HG03280 (cell line): ENCODE measurements at regions not wholly inside any gene's neighbourhood (a gene's known extent, or its start where the extent isn't known, plus 50 kb on each side); places are given as distances from the start of the nearest gene placed in this dataset.
"Not testable (repeated sequence)": the region's sequence is repeated elsewhere in the genome, so short reads cannot be mapped to it uniquely, and the experiment has no call there.

Source experiments
- ATAC-seq: cut with Tn5 transposase; IDR thresholded peaks from one replicate; pipeline ENCODE4 v1.9.1; 2021; ENCODE audit warnings: mild to moderate bottlenecking, moderate library complexity; ENCODE audit not compliant: unreplicated experiment

DNA sequence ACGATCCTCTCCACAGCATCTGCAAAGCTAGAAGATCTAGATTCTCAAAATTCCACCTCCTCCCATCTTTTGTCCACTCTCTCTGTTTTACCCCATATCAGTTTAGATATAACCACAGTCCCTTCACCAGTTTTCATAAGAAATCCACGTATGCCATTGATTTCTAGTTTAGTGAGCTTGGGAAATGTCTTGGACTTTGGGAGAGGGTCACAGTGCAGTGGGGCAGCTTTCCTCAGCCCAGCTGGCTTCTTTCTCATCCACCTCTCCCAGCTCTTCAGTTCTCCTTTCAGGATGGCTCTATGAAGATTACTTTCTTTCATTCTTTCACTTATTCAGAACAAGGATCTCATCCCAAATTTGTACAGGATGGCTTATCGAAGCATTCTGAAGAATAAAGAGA lies 203.9 kb upstream of the ADCY2 start:
- no peak for ATAC-seq

DNA sequence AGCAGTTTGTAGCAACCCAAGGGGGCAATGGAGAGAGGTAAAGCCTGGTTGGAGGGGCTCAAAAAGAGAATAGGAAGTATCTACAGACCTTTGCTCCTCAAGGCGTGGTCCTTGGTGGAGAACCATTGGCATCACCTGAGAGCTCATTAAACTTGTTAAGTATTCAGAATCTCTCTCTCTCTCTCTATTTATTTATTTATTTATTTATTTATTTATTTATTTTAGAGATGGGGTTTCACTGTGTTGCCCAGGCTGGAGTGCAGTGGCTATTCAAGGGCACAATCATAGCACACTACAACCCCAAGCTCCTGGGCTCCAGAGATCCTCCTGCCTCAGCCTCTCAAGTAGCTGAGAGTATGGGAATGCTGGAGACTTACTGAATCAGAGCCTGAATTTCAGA lies 193.1 kb upstream of the ADCY2 start:
- no peak for ATAC-seq

DNA sequence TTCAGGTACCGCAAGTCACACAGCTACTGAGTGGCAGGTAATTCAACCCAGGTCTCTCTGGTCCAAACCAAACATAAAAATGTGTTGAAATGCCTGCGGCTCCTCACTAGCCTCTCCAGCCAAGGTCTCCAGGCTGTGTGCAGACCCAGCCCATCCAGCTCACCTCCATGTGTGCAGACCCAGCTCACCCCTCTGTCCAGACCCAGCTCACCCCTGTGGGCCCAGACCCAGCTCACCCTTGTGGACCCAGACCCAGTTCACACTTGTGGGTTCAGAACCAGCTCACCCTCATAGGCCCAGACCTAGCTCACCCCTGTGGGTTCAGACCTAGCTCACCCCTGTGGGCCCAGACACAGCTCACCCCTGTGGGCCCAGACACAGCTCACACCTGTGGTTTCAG lies 188.0 kb upstream of the ADCY2 start:
- no peak for ATAC-seq

DNA sequence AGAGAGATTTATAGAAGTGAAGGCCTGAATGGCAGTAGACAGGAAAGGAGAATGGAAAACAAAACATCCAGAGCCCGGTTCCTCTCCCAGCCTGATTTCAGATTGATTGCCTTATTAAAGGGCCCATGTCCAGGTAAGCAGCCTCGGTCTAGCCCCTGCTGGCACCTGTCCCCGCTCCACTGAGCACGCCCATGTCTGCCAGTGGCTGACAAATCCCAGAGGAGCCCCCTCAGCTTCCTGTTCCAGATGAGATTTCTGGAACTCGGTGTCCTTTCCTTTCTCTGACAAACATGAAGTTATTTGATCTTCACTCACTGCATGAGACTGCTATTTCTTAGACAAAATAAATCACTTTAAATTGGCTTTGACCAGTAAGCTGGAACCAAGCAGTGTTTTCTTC lies 187.0 kb upstream of the ADCY2 start:
- no peak for ATAC-seq

DNA sequence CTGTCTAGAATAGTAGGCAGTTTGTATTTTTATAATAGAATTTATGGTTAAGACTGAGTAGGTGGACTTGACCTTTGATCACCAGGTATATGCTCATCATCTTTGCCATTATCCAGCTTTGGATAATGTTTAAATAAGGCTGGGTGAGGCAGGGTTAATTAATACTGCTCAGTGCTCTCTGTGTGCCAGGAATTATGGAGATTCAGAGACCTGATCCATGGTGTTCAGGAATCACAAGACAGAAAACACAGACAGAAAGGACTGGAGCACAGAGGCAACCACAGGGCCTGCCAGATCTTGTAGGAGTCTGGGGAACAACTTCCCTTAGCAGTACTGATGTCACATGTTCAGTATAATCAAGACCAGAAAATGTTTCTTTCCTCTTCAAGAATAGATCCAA lies 186.3 kb upstream of the ADCY2 start:
- ATAC-seq, result no peak

DNA sequence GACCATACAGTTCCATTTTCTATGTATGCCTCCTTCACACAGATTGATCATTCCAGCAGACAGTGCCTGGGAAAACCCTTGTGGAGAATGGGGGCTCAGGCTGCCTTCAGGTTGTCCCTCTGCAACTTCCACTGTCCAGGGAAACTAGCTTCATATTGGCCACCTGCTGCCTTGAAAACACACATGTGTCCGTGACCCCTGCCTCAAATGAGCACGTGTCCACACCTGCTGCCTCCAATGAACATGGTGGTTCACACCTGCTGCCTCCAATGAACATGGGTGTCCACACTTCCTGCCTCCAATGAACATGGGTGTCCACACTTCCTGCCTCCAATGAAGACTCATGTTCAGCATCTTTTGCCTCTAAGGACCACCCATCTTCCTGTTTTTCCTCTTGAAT lies 185.4 kb upstream of the ADCY2 start:
- ATAC-seq, result no peak

DNA sequence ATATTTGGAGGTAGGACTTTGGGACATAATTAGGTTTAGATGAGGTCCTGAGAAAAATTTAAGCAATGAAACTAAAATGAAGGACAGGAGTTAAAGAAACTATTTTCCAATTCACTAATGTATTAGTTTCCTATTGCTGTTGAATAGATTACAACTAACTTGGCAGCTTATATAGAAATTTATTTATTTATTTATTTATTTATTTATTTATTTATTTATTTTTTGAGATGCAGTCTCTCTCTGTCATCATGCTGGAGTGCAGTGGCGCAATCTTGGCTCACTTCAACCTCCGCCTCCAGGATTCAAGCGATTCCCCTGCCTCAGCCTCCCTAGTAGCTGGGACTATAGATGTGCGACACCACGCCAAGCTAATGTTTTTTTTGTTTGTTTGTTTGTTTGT lies 182.4 kb upstream of the ADCY2 start:
- no peak for ATAC-seq

DNA sequence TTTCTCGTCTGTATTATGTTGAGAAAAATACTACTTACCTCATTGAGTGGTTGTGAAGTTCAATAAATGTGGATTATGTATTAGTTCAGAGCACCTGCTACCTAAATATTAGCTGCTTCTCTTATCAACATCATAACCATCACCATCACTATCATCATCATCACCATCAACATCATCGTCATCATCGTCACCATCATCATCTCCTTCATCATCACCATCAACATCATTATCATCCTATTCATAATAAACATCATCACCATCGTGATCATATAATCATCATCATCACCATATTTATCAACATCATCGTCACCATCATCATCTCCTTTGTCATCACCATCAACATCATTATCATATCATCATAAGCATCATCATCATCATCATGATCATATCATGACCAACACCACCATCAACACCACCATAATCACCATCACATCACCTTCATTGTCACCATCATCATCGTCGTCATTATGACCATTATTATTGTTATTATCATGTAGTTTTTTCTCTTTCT lies 181.0 kb upstream of the ADCY2 start:
- ATAC-seq, result no peak

DNA sequence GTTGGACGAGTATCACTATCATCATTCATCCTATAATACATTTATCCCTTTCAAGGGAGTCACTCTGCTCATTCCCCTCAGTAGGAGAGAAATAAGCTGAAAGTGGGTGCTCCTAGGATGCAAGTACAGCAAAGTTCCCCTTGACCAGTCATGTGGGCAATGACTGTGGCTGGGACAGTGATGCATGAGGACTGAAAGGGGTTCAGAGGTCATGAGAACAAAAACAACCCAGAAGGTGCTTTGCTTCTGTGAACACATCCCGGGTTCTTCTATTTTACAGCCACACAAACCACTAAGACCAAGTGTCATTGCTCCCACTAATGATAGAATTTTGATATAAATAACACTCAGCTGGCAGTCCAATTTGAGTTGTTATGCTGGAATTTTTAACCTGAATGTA lies 177.8 kb upstream of the ADCY2 start:
- ATAC-seq, result no peak

DNA sequence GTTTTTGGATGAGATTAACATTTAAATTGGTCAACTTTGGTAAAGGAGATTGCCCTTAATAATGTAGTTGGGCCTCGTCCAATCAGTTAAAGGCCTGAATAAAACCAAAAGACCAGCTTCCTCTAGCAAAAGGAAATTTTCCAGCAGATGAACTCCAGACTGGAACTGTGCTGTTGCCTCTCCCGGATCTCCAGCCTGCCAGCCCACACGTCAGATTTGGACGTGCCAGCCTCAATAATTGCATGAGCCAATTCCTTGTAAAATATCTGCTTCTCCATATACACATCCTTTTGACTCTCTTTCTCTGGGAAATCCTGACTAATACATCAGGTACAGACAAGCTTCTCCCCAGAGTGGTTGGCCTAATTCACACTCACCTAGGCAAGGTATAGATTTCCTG lies 175.8 kb upstream of the ADCY2 start:
- ATAC-seq, result no peak

DNA sequence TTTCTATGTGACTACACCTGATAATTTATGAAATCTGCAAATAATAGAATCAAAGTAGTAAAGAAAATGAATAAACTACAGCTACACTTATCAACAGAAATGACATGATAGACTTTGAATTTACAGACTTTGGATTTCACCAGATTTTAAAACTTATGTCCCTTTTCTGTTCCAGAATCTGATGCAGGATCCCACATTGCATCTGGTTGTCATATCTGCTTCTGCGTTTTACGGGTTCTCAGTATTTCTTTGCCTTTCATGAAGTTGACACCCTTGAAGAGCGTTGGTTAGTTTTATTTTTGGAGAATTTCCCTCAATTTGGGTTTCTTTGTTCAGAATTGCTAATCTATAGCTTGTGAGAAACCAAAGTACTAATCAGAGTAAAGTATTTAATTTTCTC lies 174.9 kb upstream of the ADCY2 start:
- ATAC-seq, result no peak

DNA sequence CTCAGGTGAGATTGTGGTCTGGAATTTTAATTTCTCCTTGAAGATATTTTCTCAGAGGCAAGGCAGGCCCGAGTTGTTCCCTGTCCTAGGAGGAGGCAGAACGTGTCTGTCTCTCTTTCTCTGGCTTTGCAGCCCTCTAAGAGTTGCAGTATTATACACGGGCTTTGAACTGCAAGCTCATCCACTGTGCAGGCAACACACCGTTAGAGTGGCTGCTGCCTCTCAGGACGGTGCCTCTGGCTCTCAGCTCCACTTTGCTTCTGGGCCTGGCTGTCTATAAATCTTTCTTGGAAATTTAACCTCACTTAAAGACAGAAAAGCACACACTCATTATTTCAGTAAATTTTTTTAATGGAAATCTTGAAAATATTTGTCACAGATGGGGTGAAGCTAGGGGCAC lies 170.1 kb upstream of the ADCY2 start:
- ATAC-seq, result no peak

DNA sequence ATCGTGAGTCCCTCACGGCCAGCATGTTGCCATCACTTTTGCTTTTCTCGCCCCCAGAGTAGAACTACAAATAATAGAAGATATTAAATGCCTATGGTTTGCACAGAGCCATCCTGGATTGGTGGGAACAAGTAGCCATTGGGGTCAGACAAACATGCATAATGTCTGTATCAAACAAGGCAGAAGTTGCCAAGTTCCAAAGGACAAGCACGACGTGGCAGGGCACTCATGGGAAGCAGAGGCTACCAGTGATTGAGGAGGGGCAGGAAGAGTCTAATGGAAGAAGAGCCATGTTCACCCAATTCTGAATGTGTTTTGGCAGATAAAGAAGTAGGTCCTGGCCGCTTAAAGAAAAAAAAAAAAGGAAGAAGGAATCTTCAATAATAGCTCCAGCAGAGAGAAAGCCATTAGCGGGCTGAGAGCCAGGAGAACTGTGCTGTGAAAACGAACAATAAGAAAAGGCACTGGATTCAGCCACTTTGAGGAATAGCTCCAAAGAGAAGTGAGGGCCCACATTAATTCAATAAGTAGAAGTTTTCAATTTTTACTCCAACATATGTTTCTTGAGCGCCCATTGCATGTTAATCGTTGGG lies 153.7 kb upstream of the ADCY2 start:
- no peak for ATAC-seq

DNA sequence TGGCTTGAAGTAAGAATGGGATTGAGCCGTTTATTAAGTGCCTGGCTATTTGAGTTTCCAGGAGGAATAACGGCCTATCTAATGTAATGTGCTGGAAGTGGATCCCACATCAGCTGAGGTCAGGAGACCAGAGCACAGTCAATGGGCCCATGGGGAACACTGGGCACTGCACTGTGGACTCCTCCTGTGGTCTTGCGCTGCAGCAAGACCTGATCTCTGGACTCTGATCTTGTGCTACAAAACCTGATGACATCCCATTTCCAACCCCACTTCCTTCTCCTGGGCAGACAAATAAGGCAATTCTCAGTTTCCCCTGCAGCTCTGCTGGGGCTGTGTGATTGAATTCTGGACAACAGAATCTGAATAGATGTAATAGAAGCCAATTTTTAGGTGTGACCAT lies 151.7 kb upstream of the ADCY2 start:
- ATAC-seq, result no peak

DNA sequence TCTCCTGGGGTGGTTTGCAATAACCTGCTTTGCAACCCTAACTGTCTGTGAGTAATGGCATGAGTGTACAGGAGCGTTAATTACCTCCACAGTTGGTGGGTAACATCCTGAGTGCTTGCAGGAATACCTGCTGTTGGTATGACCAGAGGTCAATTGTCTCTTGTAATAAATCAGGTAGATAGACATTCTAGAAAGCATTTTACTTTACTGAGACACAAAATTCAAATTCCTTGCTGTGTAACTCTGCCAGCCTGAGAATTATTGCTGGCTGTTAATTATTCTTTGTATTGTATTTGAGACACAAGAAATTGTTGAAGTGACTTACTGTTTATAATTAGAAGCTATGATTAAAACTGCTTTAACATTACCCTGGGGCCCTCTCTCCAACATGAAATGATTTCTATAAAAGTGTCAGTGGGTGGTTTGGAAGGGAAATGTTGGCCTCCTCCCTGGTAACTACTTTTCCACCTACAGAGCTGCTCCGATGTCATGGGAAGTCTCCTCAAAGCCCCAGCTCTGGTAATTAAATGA lies 150.8 kb upstream of the ADCY2 start:
- no peak for ATAC-seq

DNA sequence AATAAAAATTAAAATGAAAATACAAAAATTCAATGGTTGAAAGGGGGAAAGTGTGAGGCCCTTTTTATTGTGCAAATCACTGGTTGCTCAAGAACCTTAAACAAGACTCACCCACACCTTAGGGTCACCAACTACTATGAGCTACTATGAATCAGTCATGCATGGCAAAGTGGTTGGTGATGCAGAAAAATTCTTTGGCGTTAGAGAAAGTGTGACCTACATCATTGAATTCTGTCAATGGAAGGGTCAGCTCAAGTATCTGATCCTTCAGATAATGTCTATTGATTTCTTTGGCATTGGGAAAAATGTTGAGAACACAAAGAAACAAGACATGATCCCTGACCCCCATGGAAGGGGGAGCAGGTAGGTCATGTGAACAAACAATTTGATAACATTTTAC lies 149.7 kb upstream of the ADCY2 start:
- ATAC-seq, result no peak

DNA sequence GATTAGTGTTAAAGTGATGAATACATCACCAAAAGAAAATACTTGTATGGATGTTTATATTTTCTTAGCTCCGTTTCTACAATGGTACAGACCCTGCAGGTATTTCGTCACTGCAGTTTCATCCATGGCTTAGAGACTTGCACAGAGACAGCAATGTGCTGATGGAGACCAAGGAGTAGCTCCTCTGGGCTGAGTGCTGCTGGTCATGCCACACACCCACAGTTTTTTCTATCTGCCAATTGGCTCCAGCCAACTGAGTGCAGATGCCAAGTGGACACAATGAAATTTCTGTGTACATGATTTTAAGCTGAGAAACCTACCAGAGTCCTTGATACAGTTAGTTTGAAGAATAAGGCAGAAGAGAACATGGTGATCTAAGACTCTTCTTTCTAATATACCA lies 145.9 kb upstream of the ADCY2 start:
- no peak for ATAC-seq

DNA sequence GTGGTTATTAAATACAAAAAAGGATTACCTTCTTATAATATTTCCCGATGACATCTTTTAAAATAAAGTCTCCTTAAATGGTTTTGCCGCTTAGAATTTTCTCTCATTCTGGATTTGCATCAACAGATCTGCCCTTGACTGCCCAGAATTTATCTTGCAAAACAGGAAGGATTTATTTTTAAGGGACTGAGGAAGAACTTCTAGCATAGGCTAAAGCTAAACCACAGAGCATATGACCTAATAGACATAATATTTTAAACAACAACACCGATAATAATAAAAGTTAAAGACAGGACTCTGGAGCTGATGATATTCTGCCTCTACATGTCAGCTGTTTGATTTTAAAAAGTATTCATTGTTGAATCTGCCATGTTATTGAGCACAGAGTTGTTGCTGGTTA lies 145.3 kb upstream of the ADCY2 start:
- no peak for ATAC-seq

DNA sequence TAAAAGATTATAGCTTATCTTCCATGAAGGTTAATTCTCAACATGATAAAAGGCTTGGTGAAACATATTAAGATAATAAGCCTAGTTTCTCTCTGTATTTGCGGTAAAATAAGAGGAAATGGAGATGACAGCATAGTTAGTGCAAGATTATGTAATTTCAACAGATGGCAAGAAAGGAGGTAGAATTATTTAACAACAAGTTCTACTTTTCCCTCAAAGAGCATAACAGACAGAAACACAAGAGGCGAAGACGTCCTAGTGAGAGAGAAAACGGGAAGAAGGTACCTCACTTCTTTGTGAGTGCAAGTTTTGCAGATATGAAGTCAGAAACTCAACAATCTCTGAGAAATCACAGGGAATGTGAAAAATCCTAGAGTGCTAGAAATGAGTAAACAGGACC lies 144.8 kb upstream of the ADCY2 start:
- ATAC-seq, result no peak

DNA sequence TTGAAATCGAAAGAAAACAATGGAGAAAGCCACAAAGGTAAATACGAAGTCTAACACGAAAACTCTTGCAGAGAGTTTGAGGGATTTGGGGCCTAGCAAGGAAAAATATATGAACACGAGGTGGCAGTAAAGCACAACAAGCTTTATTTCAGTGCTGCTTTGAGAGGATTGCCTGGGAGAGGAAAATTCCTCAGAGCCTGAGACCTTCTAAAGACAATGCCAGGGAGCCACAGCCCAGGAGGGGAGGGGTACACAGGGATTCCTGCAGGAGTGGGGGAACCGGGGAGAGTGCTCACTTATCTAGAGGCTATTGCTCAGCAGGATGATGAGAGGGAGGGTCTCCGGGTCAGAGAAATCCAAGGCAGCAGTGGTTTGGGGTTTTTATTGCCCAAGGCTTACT lies 134.9 kb upstream of the ADCY2 start:
- no peak for ATAC-seq

DNA sequence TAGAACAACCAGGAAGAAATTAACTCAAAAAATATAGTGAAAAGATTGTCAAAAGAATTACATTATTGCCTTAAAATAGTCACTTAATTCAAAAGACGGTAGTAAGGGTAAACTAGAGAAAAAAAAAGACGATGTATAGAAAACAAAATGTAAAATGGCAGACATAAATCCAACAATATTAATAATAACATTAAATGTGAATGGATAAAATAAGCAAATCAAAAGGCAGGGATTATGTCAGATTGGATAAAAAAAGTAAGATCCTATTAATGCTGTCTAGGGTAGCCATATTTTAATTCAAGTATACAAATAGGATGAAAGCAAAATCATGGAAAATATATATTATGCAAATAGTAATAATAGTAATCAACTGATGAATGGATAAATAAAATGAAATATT lies 134.0 kb upstream of the ADCY2 start:
- ATAC-seq, result no peak

DNA sequence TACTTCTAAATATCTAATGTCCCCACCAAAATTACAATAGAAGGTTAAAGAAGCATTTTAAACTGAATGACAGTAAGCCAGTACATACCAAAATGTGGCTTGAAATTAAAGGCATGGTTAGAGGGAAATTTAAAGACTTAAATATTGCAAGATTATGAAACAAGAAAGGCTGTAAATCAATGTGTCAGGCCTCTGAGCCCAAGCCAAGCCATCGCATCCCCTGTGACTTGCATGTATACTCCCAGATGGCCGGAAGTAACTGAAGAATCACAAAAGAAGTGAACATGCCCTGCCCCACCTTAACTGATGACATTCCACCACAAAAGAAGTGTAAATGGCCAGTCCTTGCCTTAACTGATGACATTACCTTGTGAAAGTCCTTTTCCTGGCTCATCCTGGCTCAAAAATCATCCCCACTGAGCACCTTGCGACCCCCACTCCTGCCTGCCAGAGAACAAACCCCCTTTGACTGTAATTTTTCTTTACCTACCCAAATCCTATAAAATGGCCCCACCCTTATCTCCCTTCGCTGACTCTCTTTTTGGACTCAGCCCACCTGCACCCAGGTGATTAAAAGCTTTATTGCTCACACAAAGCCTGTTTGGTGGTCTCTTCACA lies 132.4 kb upstream of the ADCY2 start:
- ATAC-seq, result not testable (repeated sequence)

DNA sequence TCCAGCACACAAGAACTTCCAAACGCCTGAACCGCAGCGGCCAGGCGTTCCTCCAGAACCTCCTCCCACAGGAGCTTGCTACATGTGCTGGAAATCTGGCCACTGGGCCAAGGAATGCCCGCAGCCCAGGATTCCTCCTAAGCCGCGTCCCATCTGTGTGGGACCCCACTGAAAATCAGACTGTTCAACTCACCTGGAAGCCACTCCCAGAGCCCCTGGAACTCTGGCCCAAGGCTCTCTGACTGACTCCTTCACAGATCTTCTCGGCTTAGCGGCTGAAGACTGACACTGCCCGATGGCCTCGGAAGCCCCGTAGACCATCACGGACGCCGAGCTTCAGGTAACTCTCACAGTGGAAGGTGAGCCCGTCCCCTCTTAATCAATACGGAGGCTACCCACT lies 130.2 kb upstream of the ADCY2 start:
- not testable (repeated sequence) for ATAC-seq
